Right lobe of liver (tissue), 6 donors: ENCODE measurements at regions not wholly inside any gene's neighbourhood (a gene's known extent, or its start where the extent isn't known, plus 50 kb on each side); places are given as distances from the start of the nearest gene placed in this dataset.

Source experiments
- ATAC-seq, 4 donors: fragments of 200-7000 bp; cut with Tn5 transposase; one replicate each; pipeline ENCODE4 v1.9.1; 2020; ENCODE audit warnings: mild to moderate bottlenecking in 4 of 4, moderate library complexity in 4 of 4
- DNase-seq, 3 donors: peaks; one replicate each; pipeline ENCODE4 v3.0.0-alpha.2; 2020
- H3K27ac ChIP-seq, 3 donors: fragments of 200-600 bp; one replicate each; pipeline ENCODE4 v1.8.0; 2022
- H3K27me3 ChIP-seq, 2 donors: fragments of 200-600 bp; one replicate each; pipeline ENCODE4 v1.8.0; 2022
- H3K36me3 ChIP-seq, 4 donors: fragments of 200-600 bp; sonication (generic) in 1 of 4; one replicate each; pipeline versions ENCODE4 v1.5.1 to v1.8.0; 2017 to 2022; ENCODE audit warnings: control low read depth in 1 of 4
- H3K4me1 ChIP-seq, 4 donors: fragments of 200-600 bp; sonication (generic) in 1 of 4; one replicate each; pipeline versions ENCODE4 v1.5.1 to v1.8.0; 2017 to 2022; ENCODE audit warnings: control low read depth in 1 of 4
- H3K4me3 ChIP-seq, 3 donors: fragments of 200-600 bp; one replicate each; pipeline ENCODE4 v1.8.0; 2022
- H3K9me3 ChIP-seq, 4 donors: fragments of 200-600 bp; sonication (generic) in 1 of 4; one replicate each; pipeline versions ENCODE4 v1.5.1 to v1.8.0; 2017 to 2022; ENCODE audit warnings: control low read depth in 1 of 4
- CTCF ChIP-seq, 4 donors: fragments of 200-600 bp in 3 of 4; fragments of 450-650 bp in 1 of 4; IDR thresholded peaks; one replicate each; pipeline versions ENCODE4 v1.5.1 to v1.8.0; 2016 to 2022; ENCODE audit warnings: antibody characterized with exemption in 4 of 4, mild to moderate bottlenecking in 2 of 4
- POLR2A ChIP-seq: fragments of 450-650 bp; IDR thresholded peaks from one replicate; pipeline ENCODE4 v1.6.1; 2017; ENCODE audit warnings: antibody characterized with exemption, mild to moderate bottlenecking
- WGBS: methylation state at CpG from one replicate; pipeline ENCODE4 v1.1.6; 2018; ENCODE audit warnings: low coverage, low lambda C conversion rate; ENCODE audit not compliant: insufficient coverage; ENCODE audit errors: missing lambda C conversion rate; 5-methylcytosine and 5-hydroxymethylcytosine counted together
- intact Hi-C, 2 donors: fragments of 100-400 bp; cut with DNase I; formaldehyde crosslinking; loops; one replicate each; pipeline versions ENCODE4 v1.11.2 to v1.14.1; 2022
- donor health status: DM: no; HTN: yes; CAD: no.
- donor health status: DM: no; HTN: no; CAD: no.
- donor health status: DM: no; HTN: no; CAD: no.
- donor health status: DM: no; HTN: yes; CAD: no.
- donor health status: DM: no; HTN: yes; CAD: no.

DNA sequence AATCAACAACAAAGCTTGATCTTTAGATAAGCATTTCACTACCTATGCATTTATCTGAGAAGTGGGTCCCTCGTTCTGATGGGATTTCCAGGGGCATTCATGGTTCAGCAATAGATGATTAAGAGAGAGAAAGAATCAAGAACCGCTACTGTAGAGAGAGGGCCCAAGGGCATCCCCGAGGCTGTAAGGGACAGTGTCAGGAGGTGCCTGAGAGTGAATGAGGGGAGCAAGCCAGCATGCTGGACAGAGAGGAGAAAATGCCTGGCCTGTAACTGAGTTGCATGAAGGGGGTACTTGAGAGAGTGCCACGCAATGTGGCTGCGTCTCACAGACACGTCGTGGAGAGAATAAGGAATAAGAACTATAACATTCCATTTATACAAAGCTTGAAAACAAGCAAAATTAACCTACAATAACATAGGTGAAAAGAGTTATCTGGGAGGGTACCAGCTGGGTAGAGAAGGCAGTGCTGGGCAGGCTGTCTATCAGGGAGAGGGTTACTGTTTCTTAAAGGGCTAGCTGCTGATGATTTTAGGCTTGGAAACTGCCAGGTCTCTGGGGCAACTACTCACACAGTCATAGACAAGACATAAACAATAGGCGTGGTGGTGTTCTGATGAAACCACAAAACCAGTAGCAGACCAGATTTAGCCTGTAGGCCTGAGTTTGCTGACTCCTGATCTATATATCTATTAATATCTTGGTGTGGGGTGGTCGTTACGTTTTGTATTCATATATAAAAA is 374.6 kb upstream of the CFAP20DC start:
- H3K4me1 ChIP-seq = no peaks in the 10 kb centered on the region
- H3K9me3 ChIP-seq = no peaks in the 10 kb centered on the region
- no peak for ATAC-seq
- no peak overlapping the region for H3K27ac ChIP-seq
- no peak overlapping the region for H3K4me3 ChIP-seq
- no peak for DNase-seq
- no peaks in the 10 kb centered on the region for H3K36me3 ChIP-seq
- TF ChIP-seq CTCF (IDR thresholded peaks at IDR 0.05) = no peak
- 62% methylated on average over 9 of the region's 10 CpGs for WGBS
- no peaks in the 10 kb centered on the region for H3K27me3 ChIP-seq
- intact Hi-C loops = no loop called here

GRCh38 chr3:59423707-59424106 is 373.9 kb upstream of the CFAP20DC start:
- no peak overlapping the region for H3K4me3 ChIP-seq
- 72% methylated on average over 5 of the region's 11 CpGs for WGBS
- ATAC-seq (no peak), DNase-seq (no peak)
- H3K4me1 ChIP-seq = no peaks in the 10 kb centered on the region
- H3K27ac ChIP-seq = no peak overlapping the region
- no peaks in the 10 kb centered on the region for H3K9me3 ChIP-seq
- H3K27me3 ChIP-seq = no peaks in the 10 kb centered on the region
- no peak for TF ChIP-seq POLR2A
- TF ChIP-seq CTCF (IDR thresholded peaks at IDR 0.05) = no peak
- H3K36me3 ChIP-seq = no peaks in the 10 kb centered on the region
- intact Hi-C loops = no loop called here

DNA sequence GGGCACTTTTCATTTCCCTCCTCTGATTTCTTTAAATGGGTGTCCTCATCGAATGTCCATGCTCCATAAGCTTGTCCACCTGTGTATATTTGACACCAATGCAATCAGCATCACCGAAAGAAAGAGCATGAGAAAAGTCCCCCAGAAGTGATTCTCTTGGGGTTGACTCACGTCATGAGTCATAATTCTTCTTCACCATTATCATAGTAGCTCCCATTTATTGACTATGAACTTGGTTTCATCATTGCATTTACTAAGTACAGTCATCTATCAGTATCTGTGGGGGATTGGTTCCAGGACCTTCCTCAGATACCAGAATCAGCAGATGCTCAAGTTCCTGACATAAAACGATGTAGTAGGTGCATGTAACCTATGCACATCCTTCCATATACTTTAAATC is 372.5 kb upstream of the CFAP20DC start:
- ATAC-seq = no peak
- H3K36me3 ChIP-seq = no peaks in the 10 kb centered on the region
- H3K9me3 ChIP-seq = no peaks in the 10 kb centered on the region
- H3K4me1 ChIP-seq = no peaks in the 10 kb centered on the region
- no peak for DNase-seq
- intact Hi-C loops = no loop called here
- TF ChIP-seq POLR2A = no peak
- no peak for TF ChIP-seq CTCF (IDR thresholded peaks at IDR 0.05)
- no peak overlapping the region for H3K27ac ChIP-seq
- no peak overlapping the region for H3K4me3 ChIP-seq
- 48% methylated on average over 4 of the region's 4 CpGs for WGBS
- no peaks in the 10 kb centered on the region for H3K27me3 ChIP-seq

DNA sequence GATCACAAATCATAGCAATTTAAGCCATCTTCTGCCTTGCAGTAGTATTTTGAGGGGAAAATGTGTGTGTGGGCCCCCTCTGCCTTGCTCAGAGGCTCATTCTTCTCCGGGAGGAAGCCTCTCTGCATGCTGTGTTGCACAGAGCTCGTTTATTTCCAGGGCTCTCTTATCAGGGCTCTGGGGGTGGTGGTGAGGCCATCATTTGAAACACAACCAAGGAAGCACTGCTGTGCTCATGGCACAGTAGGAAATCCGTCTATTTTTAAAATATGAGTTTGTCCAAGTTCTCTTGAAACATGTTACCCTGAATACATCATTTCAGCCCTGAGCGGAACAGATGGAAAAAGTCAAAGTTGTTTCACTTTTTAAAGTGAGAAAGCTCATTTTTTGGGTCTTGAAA is 369.0 kb upstream of the CFAP20DC start:
- TF ChIP-seq POLR2A (no peak), CTCF (IDR thresholded peaks at IDR 0.05) (no peak)
- DNase-seq = no peak
- 30% methylated on average over 4 of the region's 4 CpGs for WGBS
- ATAC-seq = no peak
- H3K27me3 ChIP-seq = no peaks in the 10 kb centered on the region
- H3K4me1 ChIP-seq = no peaks in the 10 kb centered on the region
- H3K36me3 ChIP-seq = no peaks in the 10 kb centered on the region
- no peak overlapping the region for H3K4me3 ChIP-seq
- intact Hi-C loops = no loop called here
- H3K9me3 ChIP-seq = no peaks in the 10 kb centered on the region
- no peak overlapping the region for H3K27ac ChIP-seq

GRCh38 chr3:59412516-59412915 is 362.7 kb upstream of the CFAP20DC start:
- Histone ChIP-seq H3K27ac (no peak overlapping the region), H3K4me3 (no peak overlapping the region), H3K36me3 (no peaks in the 10 kb centered on the region), H3K9me3 (no peaks in the 10 kb centered on the region), H3K4me1 (no peaks in the 10 kb centered on the region), H3K27me3 (no peaks in the 10 kb centered on the region)
- no peak for DNase-seq
- no peak for ATAC-seq
- TF ChIP-seq CTCF (IDR thresholded peaks at IDR 0.05) (no peak), POLR2A (no peak)
- WGBS = 69% methylated on average over 3 of the region's 5 CpGs
- intact Hi-C loops = no loop called here
